Liver (tissue), 3 donors: ENCODE measurements at regions not wholly inside any gene's neighbourhood (a gene's known extent, or its start where the extent isn't known, plus 50 kb on each side); places are given as distances from the start of the nearest gene placed in this dataset.

Source experiments
- FOXA2 ChIP-seq: IDR thresholded peaks from 2 replicates; pipeline ENCODE4 v1.6.1; 2016; ENCODE audit warnings: antibody characterized with exemption
- MAX ChIP-seq: IDR thresholded peaks from 2 replicates; pipeline ENCODE4 v1.6.1; 2016; ENCODE audit warnings: antibody characterized with exemption
- RAD21 ChIP-seq, 2 donors: IDR thresholded peaks; 2 replicates each; pipeline ENCODE4 v1.6.1; 2016; ENCODE audit warnings: antibody characterized with exemption in 2 of 2, mild to moderate bottlenecking in 2 of 2
- SP1 ChIP-seq: IDR thresholded peaks from 2 replicates; pipeline ENCODE4 v1.6.1; 2018; ENCODE audit warnings: antibody characterized with exemption, mild to moderate bottlenecking
- TAF1 ChIP-seq: conservative IDR thresholded peaks from 2 replicates; pipeline ENCODE4 v1.6.1; 2016; ENCODE audit warnings: antibody characterized with exemption, mild to moderate bottlenecking
- YY1 ChIP-seq: IDR thresholded peaks from 2 replicates; pipeline ENCODE4 v1.6.1; 2016; ENCODE audit warnings: antibody characterized with exemption, mild to moderate bottlenecking
- ZBTB33 ChIP-seq: IDR thresholded peaks from 2 replicates; pipeline ENCODE4 v1.6.1; 2016; ENCODE audit warnings: antibody characterized with exemption
- TF ChIP-seq, protein P1 (sequence below): fragments of 150-350 bp; IDR thresholded peaks from 2 replicates; pipeline ENCODE4 v1.5.1; 2017; ENCODE audit warnings: improper control_type of control experiment, low read depth, low read length; ENCODE audit not compliant: missing input control
- TF ChIP-seq, protein P2 (sequence below): IDR thresholded peaks from 2 replicates; pipeline ENCODE4 v1.6.1; 2016; ENCODE audit warnings: antibody characterized with exemption
- TF ChIP-seq, protein P3 (sequence below): IDR thresholded peaks from 2 replicates; pipeline ENCODE4 v1.6.1; 2016; ENCODE audit warnings: antibody characterized with exemption, mild to moderate bottlenecking
- donor health status: healthy.
- donor health status: healthy.

- TF ChIP-seq, protein P1, sequence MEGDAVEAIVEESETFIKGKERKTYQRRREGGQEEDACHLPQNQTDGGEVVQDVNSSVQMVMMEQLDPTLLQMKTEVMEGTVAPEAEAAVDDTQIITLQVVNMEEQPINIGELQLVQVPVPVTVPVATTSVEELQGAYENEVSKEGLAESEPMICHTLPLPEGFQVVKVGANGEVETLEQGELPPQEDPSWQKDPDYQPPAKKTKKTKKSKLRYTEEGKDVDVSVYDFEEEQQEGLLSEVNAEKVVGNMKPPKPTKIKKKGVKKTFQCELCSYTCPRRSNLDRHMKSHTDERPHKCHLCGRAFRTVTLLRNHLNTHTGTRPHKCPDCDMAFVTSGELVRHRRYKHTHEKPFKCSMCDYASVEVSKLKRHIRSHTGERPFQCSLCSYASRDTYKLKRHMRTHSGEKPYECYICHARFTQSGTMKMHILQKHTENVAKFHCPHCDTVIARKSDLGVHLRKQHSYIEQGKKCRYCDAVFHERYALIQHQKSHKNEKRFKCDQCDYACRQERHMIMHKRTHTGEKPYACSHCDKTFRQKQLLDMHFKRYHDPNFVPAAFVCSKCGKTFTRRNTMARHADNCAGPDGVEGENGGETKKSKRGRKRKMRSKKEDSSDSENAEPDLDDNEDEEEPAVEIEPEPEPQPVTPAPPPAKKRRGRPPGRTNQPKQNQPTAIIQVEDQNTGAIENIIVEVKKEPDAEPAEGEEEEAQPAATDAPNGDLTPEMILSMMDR, result no peak
- TF ChIP-seq YY1 (no peak), ZBTB33 (no peak), SP1 (no peak), RAD21 (IDR thresholded peaks at IDR 0.05) (no peak), MAX (no peak), TAF1 (no peak), FOXA2 (no peak)
- TF ChIP-seq, protein P2, sequence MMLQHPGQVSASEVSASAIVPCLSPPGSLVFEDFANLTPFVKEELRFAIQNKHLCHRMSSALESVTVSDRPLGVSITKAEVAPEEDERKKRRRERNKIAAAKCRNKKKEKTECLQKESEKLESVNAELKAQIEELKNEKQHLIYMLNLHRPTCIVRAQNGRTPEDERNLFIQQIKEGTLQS, result no peak
- TF ChIP-seq, protein P3, sequence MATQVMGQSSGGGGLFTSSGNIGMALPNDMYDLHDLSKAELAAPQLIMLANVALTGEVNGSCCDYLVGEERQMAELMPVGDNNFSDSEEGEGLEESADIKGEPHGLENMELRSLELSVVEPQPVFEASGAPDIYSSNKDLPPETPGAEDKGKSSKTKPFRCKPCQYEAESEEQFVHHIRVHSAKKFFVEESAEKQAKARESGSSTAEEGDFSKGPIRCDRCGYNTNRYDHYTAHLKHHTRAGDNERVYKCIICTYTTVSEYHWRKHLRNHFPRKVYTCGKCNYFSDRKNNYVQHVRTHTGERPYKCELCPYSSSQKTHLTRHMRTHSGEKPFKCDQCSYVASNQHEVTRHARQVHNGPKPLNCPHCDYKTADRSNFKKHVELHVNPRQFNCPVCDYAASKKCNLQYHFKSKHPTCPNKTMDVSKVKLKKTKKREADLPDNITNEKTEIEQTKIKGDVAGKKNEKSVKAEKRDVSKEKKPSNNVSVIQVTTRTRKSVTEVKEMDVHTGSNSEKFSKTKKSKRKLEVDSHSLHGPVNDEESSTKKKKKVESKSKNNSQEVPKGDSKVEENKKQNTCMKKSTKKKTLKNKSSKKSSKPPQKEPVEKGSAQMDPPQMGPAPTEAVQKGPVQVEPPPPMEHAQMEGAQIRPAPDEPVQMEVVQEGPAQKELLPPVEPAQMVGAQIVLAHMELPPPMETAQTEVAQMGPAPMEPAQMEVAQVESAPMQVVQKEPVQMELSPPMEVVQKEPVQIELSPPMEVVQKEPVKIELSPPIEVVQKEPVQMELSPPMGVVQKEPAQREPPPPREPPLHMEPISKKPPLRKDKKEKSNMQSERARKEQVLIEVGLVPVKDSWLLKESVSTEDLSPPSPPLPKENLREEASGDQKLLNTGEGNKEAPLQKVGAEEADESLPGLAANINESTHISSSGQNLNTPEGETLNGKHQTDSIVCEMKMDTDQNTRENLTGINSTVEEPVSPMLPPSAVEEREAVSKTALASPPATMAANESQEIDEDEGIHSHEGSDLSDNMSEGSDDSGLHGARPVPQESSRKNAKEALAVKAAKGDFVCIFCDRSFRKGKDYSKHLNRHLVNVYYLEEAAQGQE, result no peak
These were observed 636.7 kb upstream of the KIF2B start for GRCh38 chr17:53186001-53186400.
